GM18951 (cell line): ENCODE measurements at regions not wholly inside any gene's neighbourhood (a gene's known extent, or its start where the extent isn't known, plus 50 kb on each side); places are given as distances from the start of the nearest gene placed in this dataset.

ENCODE experiments used
- POLR2A ChIP-seq: IDR thresholded peaks from 4 replicates; pipeline ENCODE4 v1.6.1; 2011; ENCODE audit warnings: mild to moderate bottlenecking; ENCODE audit not compliant: insufficient read length, insufficient read depth; ENCODE audit errors: extremely low read depth
- in situ Hi-C: fragments of 300-500 bp; cut with MboI; formaldehyde crosslinking; loops from one replicate; pipeline ENCODE4 v1.12.0; 2022; ENCODE audit warnings: low sequenced_read_pairs, mixed read lengths, inconsistent platforms; ENCODE audit not compliant: unreplicated experiment

DNA sequence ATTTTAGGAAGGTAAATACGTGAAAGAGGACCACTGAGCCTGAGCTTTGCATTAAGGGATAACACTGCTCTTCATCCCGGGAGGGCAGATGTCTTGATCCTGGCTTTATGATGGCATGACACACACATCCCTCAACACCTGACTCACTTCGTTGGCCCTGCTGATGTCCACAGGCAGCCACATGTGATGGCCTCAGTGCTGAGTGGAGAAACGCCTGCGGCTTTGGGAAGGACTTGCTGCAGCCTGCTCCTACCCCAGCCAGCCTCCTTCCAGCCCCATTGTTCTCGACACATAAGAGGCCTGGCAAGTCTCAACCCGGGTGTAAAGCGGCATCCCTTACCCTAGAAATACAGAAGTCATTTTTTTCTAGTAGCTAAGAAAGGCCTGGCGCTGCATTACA, 169.0 kb downstream of the SYK start:
- in situ Hi-C loops, result no loop called here
- TF ChIP-seq POLR2A, result no peak

DNA sequence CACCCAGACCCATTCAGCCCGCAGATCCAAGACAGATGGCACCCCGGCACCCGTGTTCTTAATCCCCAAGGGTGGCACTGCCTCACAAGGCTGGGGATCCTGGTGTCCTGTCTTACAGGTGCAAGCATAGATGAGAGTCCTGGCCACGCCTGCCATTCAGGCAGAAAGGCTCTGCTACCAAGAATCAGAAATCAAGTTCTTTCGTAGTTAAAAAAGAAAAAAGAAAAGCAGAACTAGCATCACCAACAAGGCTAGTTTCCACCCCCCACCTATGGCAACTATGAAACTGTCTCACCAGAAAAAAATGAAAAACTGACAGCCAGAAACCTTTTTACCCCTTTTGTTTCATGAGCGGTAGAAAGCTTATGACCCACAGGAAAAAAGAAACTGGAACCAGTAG, 170.4 kb downstream of the SYK start:
- in situ Hi-C loops, result no loop called here
- TF ChIP-seq POLR2A, result no peak

DNA sequence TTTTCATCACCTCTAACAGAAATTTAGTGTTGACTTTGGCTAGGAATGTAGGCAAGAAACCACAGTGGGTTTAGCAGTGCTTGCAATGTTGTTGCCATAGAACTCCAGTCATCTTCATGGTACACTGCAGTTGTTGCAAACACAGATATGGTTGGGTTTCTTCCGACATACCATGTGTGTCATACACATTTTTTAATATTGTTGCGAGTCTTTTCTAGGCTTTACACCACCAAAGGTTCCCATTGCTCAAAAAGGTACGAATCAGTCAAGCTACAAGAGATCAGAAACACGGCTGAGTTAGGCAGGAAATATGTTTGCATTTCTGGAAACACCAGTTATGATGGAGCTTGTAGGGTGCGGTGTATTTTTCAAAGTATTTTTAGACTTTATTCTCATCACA, 172.4 kb downstream of the SYK start:
- in situ Hi-C loops, result no loop called here
- TF ChIP-seq POLR2A, result no peak

DNA sequence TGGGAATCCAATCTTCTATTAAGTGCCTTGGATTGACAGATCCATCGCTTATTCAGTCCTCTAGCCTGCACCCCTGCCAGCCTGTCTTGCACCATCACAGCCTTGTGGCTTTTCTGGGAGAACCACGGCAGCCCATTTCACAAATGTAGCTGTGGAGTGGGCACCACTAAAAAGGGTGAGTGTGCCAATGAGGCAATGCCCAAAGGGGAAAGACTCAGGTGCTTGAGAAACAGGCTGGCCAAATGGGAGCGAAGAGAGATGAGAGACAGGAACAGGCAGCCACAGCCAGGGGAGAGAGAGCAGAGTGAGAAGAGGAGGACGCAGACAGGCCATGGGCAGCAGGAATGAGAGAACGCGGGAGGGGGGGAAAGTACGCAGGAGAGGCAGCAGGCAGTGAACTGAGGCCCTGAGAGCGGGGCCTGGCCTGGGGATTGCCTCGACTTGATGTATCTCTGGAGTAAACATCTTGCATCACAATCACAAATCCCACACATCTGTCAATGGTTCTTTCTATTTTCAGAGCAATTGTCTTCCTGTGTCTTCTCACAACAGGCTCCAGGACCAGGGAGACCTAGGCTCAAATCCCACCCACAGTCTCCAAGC, 173.1 kb downstream of the SYK start:
- TF ChIP-seq POLR2A, result no peak
- in situ Hi-C loops, result no loop called here

DNA sequence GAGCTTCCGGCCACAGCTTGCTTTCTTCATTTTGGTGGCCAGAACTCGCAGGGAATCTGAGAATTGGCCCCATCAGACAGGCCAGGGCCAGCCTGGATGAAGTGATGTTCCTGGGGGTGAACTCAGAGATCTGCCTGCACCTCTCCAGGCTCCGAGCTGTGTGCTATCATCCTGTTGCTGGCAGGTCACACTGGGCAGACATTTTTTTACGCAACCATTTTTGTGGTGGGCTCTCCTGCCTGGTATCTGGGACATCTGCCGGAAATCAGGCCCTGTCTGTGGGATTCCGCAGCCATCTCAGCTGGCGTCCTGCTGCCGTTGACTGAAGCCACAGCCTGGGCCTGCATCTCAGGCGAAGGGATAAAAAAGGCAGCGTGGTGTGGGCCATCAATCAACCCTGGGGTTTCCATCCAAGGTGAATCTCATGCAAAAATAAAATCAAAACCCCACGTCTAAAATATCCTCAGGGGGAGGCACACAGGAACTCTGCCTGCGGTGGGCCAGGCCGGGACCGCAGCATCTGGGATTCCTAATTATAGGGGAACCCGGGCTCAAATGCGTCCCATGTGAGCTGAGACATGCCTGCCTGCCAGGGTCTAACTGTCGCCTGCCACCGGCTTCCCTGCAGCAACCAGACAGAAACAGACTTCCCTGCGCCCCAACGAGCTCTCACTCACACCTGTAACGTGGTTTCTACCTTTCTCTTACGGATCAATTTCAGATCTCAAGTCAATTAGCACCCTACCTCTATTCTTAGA, 174.3 kb downstream of the SYK start:
- in situ Hi-C loops, result no loop called here
- no peak for TF ChIP-seq POLR2A

DNA sequence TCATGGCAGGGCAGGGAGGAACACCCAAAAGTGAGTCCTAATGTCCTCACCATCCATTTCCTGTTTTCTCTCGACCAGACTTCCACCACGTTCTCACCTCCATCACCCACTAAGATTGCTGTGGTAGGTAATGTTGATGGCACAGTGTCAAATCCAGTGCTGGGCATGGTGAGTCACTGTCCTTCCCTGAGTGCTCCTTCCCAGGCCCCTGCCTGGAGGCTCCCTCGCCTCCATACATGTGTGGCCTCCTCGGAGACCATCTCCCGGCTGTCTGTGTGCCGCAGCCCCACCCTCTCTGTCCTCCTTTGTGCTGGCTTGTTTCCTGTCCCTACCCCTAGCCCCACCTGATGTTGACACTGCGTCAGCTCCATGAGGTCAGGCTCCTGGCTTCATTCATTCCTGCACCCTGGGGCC, 177.5 kb downstream of the SYK start:
- in situ Hi-C loops, result no loop called here
- no peak for TF ChIP-seq POLR2A

DNA sequence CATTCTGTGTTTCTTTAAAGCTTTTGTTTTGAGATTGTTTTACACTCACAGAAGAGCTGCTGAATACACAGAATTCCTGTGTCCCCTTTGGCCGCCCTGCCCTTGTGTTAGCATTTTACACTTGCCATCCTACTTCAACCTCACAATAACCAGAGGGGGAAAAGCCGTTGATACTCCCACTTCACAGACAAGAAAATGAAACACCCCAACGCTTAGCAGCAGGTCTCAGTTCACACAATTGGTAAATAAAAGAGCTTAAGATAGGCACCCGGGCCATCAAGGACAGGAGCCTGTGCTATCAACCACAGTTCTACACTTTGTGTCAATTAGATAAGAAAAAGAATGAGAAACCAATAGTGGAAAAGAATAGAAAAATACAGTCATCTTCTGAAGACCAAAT, 178.0 kb downstream of the SYK start:
- TF ChIP-seq POLR2A, result no peak
- in situ Hi-C loops, result no loop called here

DNA sequence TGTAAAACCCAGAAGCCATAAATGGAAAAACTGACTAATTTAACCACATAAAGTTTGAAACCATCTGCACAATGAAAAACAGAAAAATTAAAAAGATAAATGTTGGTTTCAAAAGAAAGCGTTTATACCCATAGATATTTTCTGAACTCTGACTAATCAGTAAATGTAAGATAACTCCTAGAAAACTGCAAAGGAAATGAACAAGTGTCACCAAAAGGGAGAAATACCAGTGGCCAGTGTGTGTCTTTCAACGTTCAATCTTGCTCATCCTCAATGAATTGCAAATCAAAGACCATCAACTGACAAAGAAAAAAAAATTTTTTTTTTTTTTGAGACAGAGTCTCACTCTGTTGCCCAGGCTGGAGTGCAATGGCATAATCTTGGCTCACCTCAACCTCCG, 180.1 kb downstream of the SYK start:
- no peak for TF ChIP-seq POLR2A
- in situ Hi-C loops, result no loop called here

DNA sequence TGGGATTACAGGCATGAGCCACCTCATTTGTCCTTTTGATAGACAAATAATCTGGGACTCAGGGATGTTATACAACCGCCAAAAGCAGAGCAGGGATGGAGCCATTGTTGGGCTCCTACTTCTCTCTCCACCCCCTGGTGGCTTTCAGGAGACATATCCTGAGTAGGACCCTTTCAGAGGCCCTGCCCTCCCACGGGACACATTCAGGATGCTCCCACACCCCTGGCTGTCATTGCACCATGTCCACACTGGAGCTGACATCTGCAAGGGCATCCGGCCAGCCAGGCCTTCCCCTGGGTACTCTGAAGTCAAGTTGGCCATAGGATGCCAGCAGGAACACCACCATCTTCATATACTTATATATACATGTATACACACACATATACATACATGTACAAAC, 181.8 kb downstream of the SYK start:
- no peak for TF ChIP-seq POLR2A
- in situ Hi-C loops, result no loop called here

DNA sequence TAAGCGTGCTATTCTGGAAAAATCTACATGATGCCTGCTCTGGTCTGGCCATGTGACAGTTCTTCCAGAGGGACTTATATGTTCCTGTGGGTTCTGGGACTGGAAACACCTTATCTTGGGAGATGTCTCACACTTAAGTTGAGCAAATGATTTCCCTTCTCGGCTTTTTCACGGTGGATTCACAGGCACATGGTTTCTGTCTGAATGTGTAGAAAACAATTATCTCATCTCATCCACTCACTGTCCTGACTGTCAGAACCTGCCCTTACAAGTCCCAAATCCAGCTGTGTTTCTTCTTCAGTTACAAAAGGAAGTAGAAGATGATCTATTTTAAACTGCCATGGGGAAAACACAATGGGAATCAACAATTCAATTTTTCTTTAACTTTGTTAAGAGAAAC, 184.0 kb downstream of the SYK start:
- in situ Hi-C loops, result no loop called here
- no peak for TF ChIP-seq POLR2A

DNA sequence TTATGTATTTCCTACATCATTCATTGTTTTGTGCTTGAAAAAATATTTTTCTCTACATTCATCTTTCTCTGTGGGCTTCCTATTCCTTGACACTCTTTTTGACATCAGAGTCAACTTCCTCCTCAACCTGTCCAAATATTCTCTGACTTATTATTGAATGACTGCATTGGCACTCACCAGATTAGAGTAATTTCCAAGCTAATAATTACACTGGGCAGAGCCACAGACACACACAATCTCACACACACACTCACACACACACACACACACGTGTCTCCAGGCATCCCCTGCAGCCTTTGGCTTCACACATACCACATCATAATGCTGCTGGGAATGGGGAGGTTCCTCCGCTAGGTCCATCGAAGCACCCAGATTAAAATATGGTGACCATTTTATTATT, 184.5 kb downstream of the SYK start:
- no peak for TF ChIP-seq POLR2A
- in situ Hi-C loops, result no loop called here

DNA sequence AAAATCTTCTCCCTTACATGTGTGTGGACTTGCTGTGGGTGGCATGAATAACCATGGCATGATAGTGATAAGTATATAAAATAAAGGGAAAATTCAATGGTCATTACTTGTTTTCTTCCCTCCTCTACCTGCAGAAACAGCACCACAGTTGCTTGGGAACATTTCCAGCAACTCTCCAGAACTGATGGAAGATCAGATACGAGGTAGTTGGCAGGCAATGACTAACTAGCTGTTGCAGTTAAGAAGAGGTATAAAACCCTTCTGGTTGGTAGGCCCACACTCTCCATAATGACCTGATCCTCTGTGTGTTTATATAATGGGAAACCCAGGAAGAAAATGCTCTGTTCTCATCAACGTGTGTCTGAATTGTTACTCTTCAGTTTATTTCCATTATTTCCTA, 185.9 kb downstream of the SYK start:
- in situ Hi-C loops, result no loop called here

DNA sequence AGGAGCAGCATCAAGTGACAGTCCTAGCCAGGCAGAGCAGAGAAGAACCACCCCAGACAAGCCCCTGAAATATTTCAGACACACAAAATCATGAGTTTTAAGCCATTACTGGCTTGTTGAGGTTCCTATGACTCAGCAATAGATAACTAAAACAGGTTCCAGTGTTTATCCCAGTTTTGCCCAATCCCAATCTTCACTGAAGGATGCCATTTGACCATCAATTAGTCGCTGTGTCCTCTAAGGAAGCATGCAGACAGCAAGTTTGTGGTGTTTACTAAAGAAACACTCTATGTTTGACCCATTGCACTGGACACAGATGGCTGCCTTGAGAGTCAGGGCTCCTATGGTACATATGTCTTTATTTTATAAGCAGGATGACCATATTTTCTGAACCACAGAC, 186.7 kb downstream of the SYK start:
- TF ChIP-seq POLR2A, result no peak
- in situ Hi-C loops, result no loop called here

More for the DNA sequence above, 185.9 kb downstream of the SYK start:
- TF ChIP-seq POLR2A, result no peak

DNA sequence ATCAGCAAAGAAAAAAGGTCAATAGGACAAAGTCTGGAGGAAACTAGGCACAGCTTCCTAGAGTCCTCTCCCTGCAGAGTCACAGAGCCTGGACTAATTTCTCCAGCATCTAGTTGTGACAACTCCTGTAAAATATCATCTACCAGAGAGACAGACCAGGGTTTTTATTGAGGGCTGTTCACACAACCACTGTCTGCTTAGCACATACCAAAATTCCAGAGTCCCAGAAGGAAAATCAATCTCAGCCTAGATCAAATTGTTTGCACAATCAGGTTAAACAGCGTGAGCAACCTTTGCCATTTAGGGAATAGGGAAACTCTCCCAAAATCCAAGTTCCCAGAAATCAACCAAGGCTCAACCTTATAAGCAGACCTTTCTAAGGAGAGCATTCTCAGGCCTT, 190.3 kb downstream of the SYK start:
- in situ Hi-C loops, result no loop called here
- no peak for TF ChIP-seq POLR2A
